K562 (cell line): ENCODE measurements at regions not wholly inside any gene's neighbourhood (a gene's known extent, or its start where the extent isn't known, plus 50 kb on each side); places are given as distances from the start of the nearest gene placed in this dataset.

Experiments
- ATAC-seq: fragments of 200-7000 bp; cut with Tn5 transposase; 3 replicates; pipeline ENCODE4 v1.9.1; 2020; ENCODE audit warnings: moderate library complexity
- BruUV-seq: library from RNA; stranded (reverse); fragments of 400-500 nt; replicated peaks from 2 replicates; lab custom pipeline; 2021; lab: Mats Ljungman, UMichigan
- CTCF ChIA-PET: fragments of 300-600 bp; formaldehyde crosslinking; extraction: SDS; loops from one replicate; lab custom pipeline; 2021; ENCODE audit warnings: low intra/inter-chr PET ratio; lab: Yijun Ruan, JAX
- POLR2A ChIA-PET: fragments of 300-600, 350-650 bp; sonication (Branson Sonifier 250); formaldehyde crosslinking; extraction: SDS; loops from one replicate; lab custom pipeline; 2021; ENCODE audit warnings: antibody characterized with exemption, inconsistent platforms; lab: Yijun Ruan, JAX
- DNase-seq, 4 experiments: peaks; one replicate each; pipeline versions ENCODE4 v3.0.0 to v3.0.0-alpha.2; 2011 to 2018; ENCODE audit warnings: low spot score in 3 of 4, mixed read lengths in 3 of 4; ENCODE audit errors: extremely low read depth in 1 of 4
- FAIRE-seq: peaks from 2 replicates; lab custom pipeline; 2011; peaks lifted over from hg19 to GRCh38; lab: Jason Lieb, UNC
- H2AFZ ChIP-seq: 2 replicates; pipeline ENCODE4 v1.6.0; 2011; ENCODE audit warnings: low read depth, low read length, control low read depth, inconsistent platforms
- H3K27ac ChIP-seq: fragments of 200-600 bp; 3 replicates; pipeline ENCODE4 v1.8.0; 2011; ENCODE audit warnings: low read depth, mild to moderate bottlenecking, control low read depth, inconsistent platforms, low read length, moderate library complexity, mixed read lengths; ENCODE audit errors: extremely low read depth
- H3K27me3 ChIP-seq, 2 experiments: fragments of 300-600 bp in 1 of 2; 2 replicates in 1 of 2; 3 replicates in 1 of 2; pipeline versions ENCODE4 v1.6.0 to v1.8.0; 2011; ENCODE audit warnings: inconsistent platforms in 2 of 2, low read length in 2 of 2, mild to moderate bottlenecking in 1 of 2, mixed read lengths in 1 of 2, moderate library complexity in 1 of 2; ENCODE audit not compliant: control insufficient read depth in 2 of 2, insufficient read depth in 2 of 2
- H3K36me3 ChIP-seq: fragments of 300-600 bp; 3 replicates; pipeline ENCODE4 v1.8.0; 2011; ENCODE audit warnings: mild to moderate bottlenecking, low read length, inconsistent platforms; ENCODE audit not compliant: control insufficient read depth, insufficient read depth
- H3K4me1 ChIP-seq, 2 experiments: fragments of 200-600 bp in 1 of 2; replicated peaks in 1 of 2; 2 replicates in 1 of 2; 3 replicates in 1 of 2; pipeline versions ENCODE4 v1.5.1 to v1.8.0; 2011; ENCODE audit warnings: inconsistent platforms in 2 of 2, low read length in 2 of 2, mild to moderate bottlenecking in 1 of 2, mixed read lengths in 1 of 2, moderate library complexity in 1 of 2; ENCODE audit not compliant: control insufficient read depth in 2 of 2, insufficient read depth in 2 of 2
- H3K4me2 ChIP-seq: 2 replicates; pipeline ENCODE4 v1.6.1; 2011; ENCODE audit warnings: low read length, control low read depth, inconsistent platforms, mixed read lengths; ENCODE audit not compliant: insufficient read depth
- H3K4me3 ChIP-seq: fragments of 200-600 bp; sonication (generic), shearing (Covaris generic); 2 replicates; pipeline ENCODE4 v1.5.1; 2016; ENCODE audit warnings: control low read depth, inconsistent platforms
- H3K79me2 ChIP-seq: fragments of 200-600 bp; 3 replicates; pipeline ENCODE4 v1.8.0; 2011; ENCODE audit warnings: low read length, inconsistent platforms; ENCODE audit not compliant: control insufficient read depth, insufficient read depth
- H3K9ac ChIP-seq, 2 experiments: 2 replicates each; pipeline versions ENCODE4 v1.6.0 to v1.6.1; 2011; ENCODE audit warnings: low read depth in 2 of 2, low read length in 2 of 2, control low read depth in 1 of 2, inconsistent platforms in 1 of 2, mild to moderate bottlenecking in 1 of 2, mixed read lengths in 1 of 2; ENCODE audit not compliant: insufficient read depth in 1 of 2
- H3K9me1 ChIP-seq: one replicate; pipeline ENCODE4 v1.6.0; 2011; ENCODE audit warnings: inconsistent platforms, mild to moderate bottlenecking, low read length, moderate library complexity; ENCODE audit not compliant: control insufficient read depth, insufficient read depth
- H3K9me3 ChIP-seq: replicated peaks from 2 replicates; pipeline ENCODE4 v1.5.1; 2011; ENCODE audit warnings: low read depth, low read length, inconsistent platforms; ENCODE audit not compliant: control insufficient read depth, insufficient read depth
- H4K20me1 ChIP-seq: replicated peaks from 2 replicates; pipeline ENCODE4 v1.6.1; 2011; ENCODE audit warnings: low read length, inconsistent platforms, mixed read lengths; ENCODE audit not compliant: control insufficient read depth, insufficient read depth
- ETV6 ChIP-seq, 3 experiments: fragments of 150-350 bp in 1 of 3; sonication (generic) in 1 of 3; formaldehyde crosslinking in 1 of 3; IDR thresholded peaks; 2 replicates each; pipeline versions ENCODE4 v1.6.1 to v1.8.0; 2014 to 2022; ENCODE audit warnings: borderline replicate concordance in 2 of 3, low read depth in 2 of 3, antibody characterized with exemption in 1 of 3, low read length in 1 of 3, mild to moderate bottlenecking in 1 of 3, missing genetic modification reagents in 1 of 3
- HEY1 ChIP-seq: fragments of 250-450 bp; sonication (Bioruptor Pico); IDR thresholded peaks from 2 replicates; pipeline ENCODE4 v1.5.0; 2020; ENCODE audit warnings: mild to moderate bottlenecking, moderate library complexity, borderline replicate concordance
- MYC ChIP-seq, 2 experiments: fragments of 250-450 bp in 1 of 2; sonication (Bioruptor Pico) in 1 of 2; IDR thresholded peaks; 2 replicates each; pipeline versions ENCODE4 v1.5.1 to v1.6.1; 2012 to 2021; ENCODE audit warnings: low read depth in 2 of 2, borderline replicate concordance in 1 of 2, improper control_type of control experiment in 1 of 2, low read length in 1 of 2, mild to moderate bottlenecking in 1 of 2, moderate library complexity in 1 of 2
- PHF21A ChIP-seq: fragments of 450-650 bp; IDR thresholded peaks from 2 replicates; pipeline ENCODE4 v1.6.1; 2017; ENCODE audit warnings: low read depth, borderline replicate concordance
- TCF7L2 ChIP-seq: fragments of 150-350 bp; IDR thresholded peaks from 2 replicates; pipeline ENCODE4 v1.6.1; 2016; ENCODE audit warnings: low read depth, mild to moderate bottlenecking, low read length, moderate library complexity
- ZNF165 ChIP-seq: fragments of 250-450 bp; sonication (Bioruptor Pico); IDR thresholded peaks from 2 replicates; pipeline ENCODE4 v1.4.0; 2020; ENCODE audit warnings: borderline replicate concordance
- ZNF347 ChIP-seq: fragments of 450-650 bp; formaldehyde crosslinking; IDR thresholded peaks from 2 replicates; pipeline ENCODE4 v1.4.0; 2020; ENCODE audit warnings: low read depth, mild to moderate bottlenecking, moderate library complexity
- ZNF445 ChIP-seq: fragments of 250-450 bp; sonication (Bioruptor Pico); IDR thresholded peaks from 2 replicates; pipeline ENCODE4 v1.4.0; 2020; ENCODE audit warnings: low read depth, mild to moderate bottlenecking, moderate library complexity
- in situ Hi-C: fragments of 300-500 bp; cut with MboI; formaldehyde crosslinking; loops from 4 replicates; pipeline ENCODE4 v1.15.0; 2018; ENCODE audit warnings: inconsistent platforms, mixed read lengths
- intact Hi-C: fragments of 100-400 bp; cut with micrococcal nuclease; formaldehyde crosslinking; loops from 2 replicates; pipeline ENCODE4 v1.14.2; 2022
- TF ChIP-seq, protein P1 (sequence below): sonication (generic); formaldehyde crosslinking; IDR thresholded peaks from 2 replicates; pipeline ENCODE4 v1.8.1; 2023; ENCODE audit warnings: mild to moderate bottlenecking, missing genetic modification reagents
- TF ChIP-seq, protein P2 (sequence below): sonication (generic); formaldehyde crosslinking; IDR thresholded peaks from 2 replicates; pipeline ENCODE4 v1.8.1; 2023; ENCODE audit warnings: mild to moderate bottlenecking, missing genetic modification reagents, moderate library complexity
- TF ChIP-seq, protein P3 (sequence below): fragments of 450-650 bp; formaldehyde crosslinking; IDR thresholded peaks from 2 replicates; pipeline ENCODE4 v1.4.0; 2020; ENCODE audit warnings: mild to moderate bottlenecking
- TF ChIP-seq, protein P4 (sequence below): conservative IDR thresholded peaks from 2 replicates; pipeline ENCODE4 v1.6.1; 2011; ENCODE audit warnings: low read depth, mild to moderate bottlenecking, low read length; ENCODE audit not compliant: control insufficient read depth

DNA sequence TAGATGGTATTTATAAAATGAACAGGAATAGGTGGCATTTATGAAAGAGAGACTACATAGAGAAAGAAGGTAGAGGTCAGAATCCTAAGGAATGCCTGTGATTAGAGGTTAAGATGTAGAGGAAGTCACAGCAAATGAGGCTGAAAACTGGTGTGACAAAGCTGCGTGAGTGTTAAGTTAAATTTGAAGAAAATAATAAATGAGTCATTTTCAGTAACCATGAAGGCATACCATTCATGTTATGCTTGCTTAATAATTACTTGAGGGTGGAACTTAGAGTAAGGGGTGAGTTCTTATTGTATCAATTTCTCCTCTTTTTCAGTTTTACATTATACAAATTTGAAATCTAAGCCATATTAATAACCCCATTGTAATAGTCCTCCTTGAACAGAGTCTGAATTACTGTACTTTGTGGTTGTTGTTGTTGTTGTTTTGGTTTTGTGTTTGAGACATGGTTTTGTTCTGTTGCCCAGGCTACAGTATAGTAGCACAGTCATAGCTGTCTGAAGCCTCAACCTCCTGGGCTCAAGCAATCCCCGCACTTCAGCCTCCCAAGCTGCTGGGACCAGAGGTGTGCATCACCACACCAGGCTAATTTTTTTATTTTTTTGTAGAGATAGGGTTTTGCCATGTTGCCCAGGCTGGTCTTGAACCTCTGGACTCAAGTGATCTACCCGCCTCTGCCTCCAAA, 761.5 kb downstream of the GALC start (continued):
- TF ChIP-seq, protein P1, sequence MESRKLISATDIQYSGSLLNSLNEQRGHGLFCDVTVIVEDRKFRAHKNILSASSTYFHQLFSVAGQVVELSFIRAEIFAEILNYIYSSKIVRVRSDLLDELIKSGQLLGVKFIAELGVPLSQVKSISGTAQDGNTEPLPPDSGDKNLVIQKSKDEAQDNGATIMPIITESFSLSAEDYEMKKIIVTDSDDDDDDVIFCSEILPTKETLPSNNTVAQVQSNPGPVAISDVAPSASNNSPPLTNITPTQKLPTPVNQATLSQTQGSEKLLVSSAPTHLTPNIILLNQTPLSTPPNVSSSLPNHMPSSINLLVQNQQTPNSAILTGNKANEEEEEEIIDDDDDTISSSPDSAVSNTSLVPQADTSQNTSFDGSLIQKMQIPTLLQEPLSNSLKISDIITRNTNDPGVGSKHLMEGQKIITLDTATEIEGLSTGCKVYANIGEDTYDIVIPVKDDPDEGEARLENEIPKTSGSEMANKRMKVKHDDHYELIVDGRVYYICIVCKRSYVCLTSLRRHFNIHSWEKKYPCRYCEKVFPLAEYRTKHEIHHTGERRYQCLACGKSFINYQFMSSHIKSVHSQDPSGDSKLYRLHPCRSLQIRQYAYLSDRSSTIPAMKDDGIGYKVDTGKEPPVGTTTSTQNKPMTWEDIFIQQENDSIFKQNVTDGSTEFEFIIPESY = no peak
- TF ChIP-seq, protein P2, sequence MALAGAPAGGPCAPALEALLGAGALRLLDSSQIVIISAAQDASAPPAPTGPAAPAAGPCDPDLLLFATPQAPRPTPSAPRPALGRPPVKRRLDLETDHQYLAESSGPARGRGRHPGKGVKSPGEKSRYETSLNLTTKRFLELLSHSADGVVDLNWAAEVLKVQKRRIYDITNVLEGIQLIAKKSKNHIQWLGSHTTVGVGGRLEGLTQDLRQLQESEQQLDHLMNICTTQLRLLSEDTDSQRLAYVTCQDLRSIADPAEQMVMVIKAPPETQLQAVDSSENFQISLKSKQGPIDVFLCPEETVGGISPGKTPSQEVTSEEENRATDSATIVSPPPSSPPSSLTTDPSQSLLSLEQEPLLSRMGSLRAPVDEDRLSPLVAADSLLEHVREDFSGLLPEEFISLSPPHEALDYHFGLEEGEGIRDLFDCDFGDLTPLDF (CRISPR knock-in tag) = no peak
- no peak for TF ChIP-seq TCF7L2
- no peak for TF ChIP-seq MYC (IDR thresholded peaks at IDR 0.05; ENCODE audit: low read depth, low read length)
- no peak for TF ChIP-seq MYC (CRISPR knock-in tag; IDR thresholded peaks at IDR 0.05; ENCODE audit: borderline replicate concordance, low read depth)
- TF ChIP-seq HEY1 = no peak
- TF ChIP-seq ZNF165 = no peak
- TF ChIP-seq, all 486 proteins: peak for 0

DNA sequence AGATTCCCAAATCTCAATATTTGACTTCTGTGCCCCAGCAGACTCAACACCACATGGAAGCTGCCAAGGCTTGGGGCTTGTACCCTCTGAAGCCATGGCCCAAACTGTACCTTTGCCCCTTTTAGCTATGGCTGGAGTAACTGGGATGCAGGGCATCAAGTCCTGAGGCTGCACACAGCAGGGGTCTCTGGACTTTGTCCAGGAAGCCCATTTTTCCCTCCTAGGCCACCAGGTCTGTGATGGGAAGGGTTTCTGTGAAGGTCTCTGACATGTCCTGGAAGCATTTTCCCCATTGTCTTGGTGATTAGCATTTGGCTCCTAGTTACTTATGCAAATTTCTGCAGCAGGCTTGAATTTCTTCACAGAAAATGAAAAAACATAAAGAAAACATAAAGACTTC, 762.3 kb downstream of the GALC start:
- no peak overlapping the region for H3K4me3 ChIP-seq
- intact Hi-C loops = no loop called here
- H2AFZ ChIP-seq = no peak overlapping the region
- no peak overlapping the region for H3K9ac ChIP-seq
- ChIA-PET CTCF (no interaction called here), POLR2A (no interaction called here)
- in situ Hi-C loops = no loop called here
- H3K36me3 ChIP-seq = no peaks in the 10 kb centered on the region
- FAIRE-seq (no peak), ATAC-seq (no peak), DNase-seq (no peak)
- H3K27me3 ChIP-seq = no peaks in the 10 kb centered on the region
- H4K20me1 ChIP-seq = no peaks in the 10 kb centered on the region
- no TSS peak for BruUV-seq
- no peaks in the 10 kb centered on the region for H3K9me3 ChIP-seq
- no peak overlapping the region for H3K27ac ChIP-seq
- H3K4me2 ChIP-seq = no peak overlapping the region
- no peaks in the 10 kb centered on the region for H3K4me1 ChIP-seq
- H3K79me2 ChIP-seq = no peaks in the 10 kb centered on the region
- no peaks in the 10 kb centered on the region for H3K9me1 ChIP-seq
- TF ChIP-seq, protein P3, sequence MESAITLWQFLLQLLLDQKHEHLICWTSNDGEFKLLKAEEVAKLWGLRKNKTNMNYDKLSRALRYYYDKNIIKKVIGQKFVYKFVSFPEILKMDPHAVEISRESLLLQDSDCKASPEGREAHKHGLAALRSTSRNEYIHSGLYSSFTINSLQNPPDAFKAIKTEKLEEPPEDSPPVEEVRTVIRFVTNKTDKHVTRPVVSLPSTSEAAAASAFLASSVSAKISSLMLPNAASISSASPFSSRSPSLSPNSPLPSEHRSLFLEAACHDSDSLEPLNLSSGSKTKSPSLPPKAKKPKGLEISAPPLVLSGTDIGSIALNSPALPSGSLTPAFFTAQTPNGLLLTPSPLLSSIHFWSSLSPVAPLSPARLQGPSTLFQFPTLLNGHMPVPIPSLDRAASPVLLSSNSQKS (CRISPR knock-in tag) = no peak
- TF ChIP-seq ZNF347 (CRISPR knock-in tag) (no peak), ETV6 (IDR thresholded peaks at IDR 0.05; ENCODE audit: borderline replicate concordance in 1 of 2, low read depth in 2 of 2, low read length in 1 of 2) (no peak), ETV6 (CRISPR knock-in tag; IDR thresholded peaks at IDR 0.05; ENCODE audit: borderline replicate concordance) (no peak), ZNF445 (CRISPR knock-in tag) (no peak), PHF21A (no peak)
- TF ChIP-seq, protein P4, sequence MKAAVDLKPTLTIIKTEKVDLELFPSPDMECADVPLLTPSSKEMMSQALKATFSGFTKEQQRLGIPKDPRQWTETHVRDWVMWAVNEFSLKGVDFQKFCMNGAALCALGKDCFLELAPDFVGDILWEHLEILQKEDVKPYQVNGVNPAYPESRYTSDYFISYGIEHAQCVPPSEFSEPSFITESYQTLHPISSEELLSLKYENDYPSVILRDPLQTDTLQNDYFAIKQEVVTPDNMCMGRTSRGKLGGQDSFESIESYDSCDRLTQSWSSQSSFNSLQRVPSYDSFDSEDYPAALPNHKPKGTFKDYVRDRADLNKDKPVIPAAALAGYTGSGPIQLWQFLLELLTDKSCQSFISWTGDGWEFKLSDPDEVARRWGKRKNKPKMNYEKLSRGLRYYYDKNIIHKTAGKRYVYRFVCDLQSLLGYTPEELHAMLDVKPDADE = no peak
